DOHH2 (cell line): ENCODE measurements at regions not wholly inside any gene's neighbourhood (a gene's known extent, or its start where the extent isn't known, plus 50 kb on each side); places are given as distances from the start of the nearest gene placed in this dataset.

Source experiments
- H3F3A ChIP-seq: fragments of 200-600 bp; sonication (generic), shearing (Covaris generic); 2 replicates; pipeline ENCODE4 v1.6.0; 2016; ENCODE audit warnings: antibody characterized with exemption, mild to moderate bottlenecking; ENCODE audit not compliant: control insufficient read depth, insufficient read depth
- H3K27ac ChIP-seq: fragments of 200-600 bp; sonication (generic); 2 replicates; pipeline ENCODE4 v1.5.1; 2014; ENCODE audit warnings: low read depth, mild to moderate bottlenecking, low read length, moderate library complexity
- H3K27me3 ChIP-seq: fragments of 200-600 bp; sonication (generic); 2 replicates; pipeline ENCODE4 v1.6.1; 2014; ENCODE audit warnings: mild to moderate bottlenecking, low read length, mixed read lengths; ENCODE audit not compliant: control insufficient read depth
- H3K36me3 ChIP-seq: fragments of 200-600 bp; sonication (generic); 2 replicates; pipeline ENCODE4 v1.6.1; 2014; ENCODE audit warnings: mild to moderate bottlenecking, low read length, moderate library complexity, mixed read lengths; ENCODE audit not compliant: control insufficient read depth
- H3K4me1 ChIP-seq: fragments of 200-600 bp; sonication (generic); 2 replicates; pipeline ENCODE4 v1.6.1; 2014; ENCODE audit warnings: mild to moderate bottlenecking, low read length, mixed read lengths; ENCODE audit not compliant: control insufficient read depth
- H3K4me2 ChIP-seq: fragments of 200-600 bp; sonication (generic); 2 replicates; pipeline ENCODE4 v1.6.0; 2014; ENCODE audit warnings: mild to moderate bottlenecking, low read length, moderate library complexity
- H3K4me3 ChIP-seq: fragments of 200-600 bp; sonication (generic); 2 replicates; pipeline ENCODE4 v1.5.1; 2014; ENCODE audit warnings: mild to moderate bottlenecking, low read length, mixed read lengths
- H3K79me2 ChIP-seq: fragments of 200-600 bp; sonication (generic); 2 replicates; pipeline ENCODE4 v1.6.1; 2014; ENCODE audit warnings: mild to moderate bottlenecking, low read length, mixed read lengths; ENCODE audit not compliant: control insufficient read depth
- H3K9me2 ChIP-seq: fragments of 200-600 bp; sonication (generic); replicated peaks from 2 replicates; pipeline ENCODE4 v1.6.1; 2014; ENCODE audit warnings: mild to moderate bottlenecking, low read length, mixed read lengths; ENCODE audit not compliant: control insufficient read depth
- H3K9me3 ChIP-seq: fragments of 200-600 bp; sonication (generic); 2 replicates; pipeline ENCODE4 v1.6.1; 2014; ENCODE audit warnings: antibody characterized with exemption, low read length, mixed read lengths; ENCODE audit not compliant: control insufficient read depth, insufficient read depth
- H4K20me1 ChIP-seq: fragments of 200-600 bp; sonication (generic); 2 replicates; pipeline ENCODE4 v1.6.0; 2014; ENCODE audit warnings: low read depth, mild to moderate bottlenecking, antibody characterized with exemption, low read length, moderate library complexity; ENCODE audit not compliant: control insufficient read depth, insufficient read depth
- EZH2phosphoT487 ChIP-seq: fragments of 200-600 bp; sonication (generic); IDR thresholded peaks from 2 replicates; pipeline ENCODE4 v1.6.1; 2017; ENCODE audit warnings: borderline replicate concordance, mild to moderate bottlenecking, antibody characterized with exemption, low read length, moderate library complexity, mixed read lengths
- TF ChIP-seq, protein P1 (sequence below): fragments of 200-600 bp; sonication (generic); IDR thresholded peaks from one replicate; pipeline ENCODE4 v1.5.1; 2014; ENCODE audit warnings: antibody characterized with exemption, mild to moderate bottlenecking, low read depth, low read length; ENCODE audit not compliant: poor library complexity, severe bottlenecking

DNA sequence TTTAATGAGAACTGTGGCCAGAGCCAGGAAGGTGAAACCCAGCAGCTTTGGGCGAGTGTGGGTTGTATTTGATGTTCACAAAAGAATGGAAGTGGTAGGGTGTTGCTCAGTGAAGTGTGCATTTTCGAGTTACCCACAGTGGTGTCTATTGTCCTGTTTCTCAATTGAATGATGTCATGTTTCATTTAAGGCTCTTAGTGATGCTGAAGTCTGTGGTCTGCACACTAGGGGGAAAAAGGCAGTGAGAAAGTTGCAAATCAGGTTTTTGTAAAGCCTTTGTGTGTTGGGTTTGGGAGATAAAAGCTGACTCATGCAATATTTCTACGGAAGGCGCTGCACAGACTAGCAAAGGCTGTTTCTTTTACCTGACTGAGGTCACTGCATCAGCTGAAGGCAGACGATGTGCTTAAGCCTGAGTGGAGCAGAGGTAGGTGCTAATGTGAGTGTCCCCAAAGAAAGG, 121.1 kb downstream of the PLEKHG1 start:
- Histone ChIP-seq H3K79me2 (peaks cover 90% of the 10 kb centered on the region), H3K27ac (peak overlapping the region; percentile 89), H3K4me3 (peak overlapping the region; percentile 64), H3K9me2 (no peaks in the 10 kb centered on the region), H4K20me1 (no peaks in the 10 kb centered on the region), H3F3A (peaks cover 28% of the 10 kb centered on the region), H3K36me3 (peaks cover 7% of the 10 kb centered on the region; the same call in 1 of the 2 replicates), H3K4me2 (peak overlapping the region; percentile 83), H3K27me3 (no peaks in the 10 kb centered on the region), H3K9me3 (no peaks in the 10 kb centered on the region), H3K4me1 (peaks cover 95% of the 10 kb centered on the region)
- TF ChIP-seq, protein P1, sequence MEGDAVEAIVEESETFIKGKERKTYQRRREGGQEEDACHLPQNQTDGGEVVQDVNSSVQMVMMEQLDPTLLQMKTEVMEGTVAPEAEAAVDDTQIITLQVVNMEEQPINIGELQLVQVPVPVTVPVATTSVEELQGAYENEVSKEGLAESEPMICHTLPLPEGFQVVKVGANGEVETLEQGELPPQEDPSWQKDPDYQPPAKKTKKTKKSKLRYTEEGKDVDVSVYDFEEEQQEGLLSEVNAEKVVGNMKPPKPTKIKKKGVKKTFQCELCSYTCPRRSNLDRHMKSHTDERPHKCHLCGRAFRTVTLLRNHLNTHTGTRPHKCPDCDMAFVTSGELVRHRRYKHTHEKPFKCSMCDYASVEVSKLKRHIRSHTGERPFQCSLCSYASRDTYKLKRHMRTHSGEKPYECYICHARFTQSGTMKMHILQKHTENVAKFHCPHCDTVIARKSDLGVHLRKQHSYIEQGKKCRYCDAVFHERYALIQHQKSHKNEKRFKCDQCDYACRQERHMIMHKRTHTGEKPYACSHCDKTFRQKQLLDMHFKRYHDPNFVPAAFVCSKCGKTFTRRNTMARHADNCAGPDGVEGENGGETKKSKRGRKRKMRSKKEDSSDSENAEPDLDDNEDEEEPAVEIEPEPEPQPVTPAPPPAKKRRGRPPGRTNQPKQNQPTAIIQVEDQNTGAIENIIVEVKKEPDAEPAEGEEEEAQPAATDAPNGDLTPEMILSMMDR: peak; percentile 30
- TF ChIP-seq EZH2phosphoT487: no peak

DNA sequence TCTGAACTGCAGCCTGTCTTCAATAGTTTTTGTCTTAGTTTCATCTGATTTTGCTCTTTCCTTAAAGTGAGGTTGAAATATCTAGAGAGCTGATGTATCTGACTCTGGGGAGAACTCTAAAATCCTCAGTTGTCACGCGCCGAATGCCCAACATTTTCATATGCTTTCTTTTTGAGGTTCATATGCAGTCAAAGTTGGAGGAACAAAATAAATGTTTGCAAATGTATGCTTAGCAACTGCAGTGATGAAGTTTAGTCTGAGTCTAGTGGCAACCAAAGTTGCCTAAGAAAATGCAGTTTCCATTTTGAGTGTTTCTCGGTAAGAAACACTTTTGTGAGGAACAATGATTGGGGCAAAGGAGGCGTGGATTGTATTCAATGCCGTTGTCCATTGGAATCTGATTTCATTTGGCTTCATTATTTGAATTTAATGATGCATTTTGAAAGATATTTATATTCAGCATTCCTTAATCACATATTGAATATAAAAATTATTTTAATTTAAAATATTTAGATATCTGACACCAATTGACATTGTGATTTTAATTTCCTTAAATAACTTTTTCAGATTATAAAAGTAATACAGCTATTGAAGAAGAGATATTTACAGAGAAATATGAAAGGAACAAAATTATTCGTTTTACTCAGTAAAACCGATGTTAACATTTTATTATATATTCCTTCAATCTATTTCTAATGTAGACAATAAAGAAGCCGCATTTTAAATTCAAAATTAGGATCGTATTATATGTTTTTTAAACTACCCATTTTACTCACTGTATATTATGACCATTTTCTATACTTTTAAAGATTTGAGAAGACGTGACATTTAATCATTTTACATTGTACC, 122.0 kb downstream of the PLEKHG1 start:
- Histone ChIP-seq H3K4me2 (peak overlapping the region; percentile 83), H3K4me3 (peak overlapping the region; percentile 64), H4K20me1 (no peaks in the 10 kb centered on the region), H3K9me2 (no peaks in the 10 kb centered on the region), H3K4me1 (peaks cover 92% of the 10 kb centered on the region), H3K27me3 (no peaks in the 10 kb centered on the region), H3K36me3 (peaks cover 7% of the 10 kb centered on the region; the same call in 1 of the 2 replicates), H3K9me3 (no peaks in the 10 kb centered on the region), H3K79me2 (peaks cover 88% of the 10 kb centered on the region), H3K27ac (peak overlapping the region; percentile 89), H3F3A (peaks cover 24% of the 10 kb centered on the region)
- no peak for TF ChIP-seq EZH2phosphoT487
- TF ChIP-seq, protein P1: no peak

DNA sequence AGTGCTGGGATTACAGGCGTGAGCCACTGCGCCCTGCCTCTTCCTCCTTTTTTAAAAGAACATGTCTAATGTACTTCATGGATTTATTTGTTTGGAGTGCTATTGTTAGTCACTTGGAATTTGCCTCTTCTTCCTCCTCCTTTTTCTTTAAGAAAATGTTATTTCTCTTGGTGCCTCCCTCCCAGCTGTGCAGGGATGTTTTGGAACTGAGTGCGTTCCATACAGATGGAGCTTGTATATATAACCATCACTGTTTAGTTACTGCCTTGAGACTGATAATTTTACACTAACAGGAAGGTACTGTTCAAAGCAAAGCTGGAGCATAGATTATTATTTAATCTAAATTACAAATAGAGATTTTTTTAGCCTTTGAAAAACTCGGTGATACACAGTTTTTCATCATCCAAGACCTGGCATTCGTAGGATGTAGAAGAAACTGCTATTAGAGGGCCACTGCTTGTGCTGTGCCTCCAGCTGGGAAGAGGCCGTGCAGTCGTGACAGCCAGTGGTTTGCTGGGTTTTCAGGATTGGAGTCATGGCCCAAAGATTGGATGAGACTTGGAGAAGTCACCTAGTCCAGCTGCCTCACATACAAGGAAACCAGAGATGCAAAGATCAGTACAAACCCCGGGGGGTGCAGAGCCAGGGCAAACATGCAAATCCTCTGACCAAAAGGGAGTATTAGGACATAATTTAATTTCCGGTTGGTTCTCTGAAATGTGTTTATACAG, 123.1 kb downstream of the PLEKHG1 start:
- Histone ChIP-seq H3F3A (peaks cover 24% of the 10 kb centered on the region), H3K9me2 (no peaks in the 10 kb centered on the region), H3K9me3 (no peaks in the 10 kb centered on the region), H3K4me1 (peaks cover 87% of the 10 kb centered on the region), H3K27me3 (no peaks in the 10 kb centered on the region), H4K20me1 (no peaks in the 10 kb centered on the region), H3K4me2 (peak overlapping the region; percentile 79), H3K4me3 (peak overlapping the region; percentile 57), H3K79me2 (peaks cover 89% of the 10 kb centered on the region), H3K27ac (peak overlapping the region; percentile 43), H3K36me3 (peaks cover 7% of the 10 kb centered on the region; the same call in 1 of the 2 replicates)
- no peak for TF ChIP-seq EZH2phosphoT487
- TF ChIP-seq, protein P1: no peak
